A549 (cell line): ENCODE measurements at regions not wholly inside any gene's neighbourhood (a gene's known extent, or its start where the extent isn't known, plus 50 kb on each side); places are given as distances from the start of the nearest gene placed in this dataset.
"Not testable (repeated sequence)": the region's sequence is repeated elsewhere in the genome, so short reads cannot be mapped to it uniquely, and the experiment has no call there.

Source experiments
- ATAC-seq, 2 experiments: fragments of 200-7000 bp in 1 of 2; fragments of >200 bp in 1 of 2; cut with Nextera tagmentation in 1 of 2; cut with Tn5 transposase in 1 of 2; 3 replicates each; pipeline versions ENCODE4 v1.8.0 to v1.9.1; 2018 to 2020; ENCODE audit warnings: mild to moderate bottlenecking in 1 of 2, moderate library complexity in 1 of 2
- CTCF ChIA-PET: fragments of 300-600 bp; sonication (Branson Sonifier 250); formaldehyde crosslinking; extraction: SDS; loops from one replicate; lab custom pipeline; 2021; ENCODE audit warnings: antibody characterized with exemption, inconsistent platforms; lab: Yijun Ruan, JAX
- POLR2A ChIA-PET: fragments of 350-600 bp; formaldehyde crosslinking; extraction: SDS; loops from one replicate; lab custom pipeline; 2021; ENCODE audit warnings: antibody characterized with exemption, inconsistent platforms; lab: Yijun Ruan, JAX
- DNase-seq, 2 experiments: peaks; one replicate each; pipeline versions ENCODE4 v3.0.0 to v3.0.0-alpha.2; 2011 to 2016; ENCODE audit warnings: low read depth in 1 of 2, low spot score in 1 of 2
- FAIRE-seq: peaks from 2 replicates; lab custom pipeline; 2011; peaks lifted over from hg19 to GRCh38; lab: Jason Lieb, UNC
- H3K27ac ChIP-seq, 2 experiments: fragments of >200 bp; sonication (Bioruptor Twin); formaldehyde crosslinking; 3 replicates each; pipeline ENCODE4 v1.5.1; 2016 to 2017
- H3K4me1 ChIP-seq: fragments of >200 bp; sonication (Bioruptor Twin); formaldehyde crosslinking; 3 replicates; pipeline ENCODE4 v1.6.1; 2016
- H3K4me2 ChIP-seq: fragments of >200 bp; sonication (Bioruptor Twin); formaldehyde crosslinking; 3 replicates; pipeline ENCODE4 v1.6.1; 2016
- H3K4me3 ChIP-seq: fragments of >200 bp; sonication (Bioruptor Twin); formaldehyde crosslinking; 3 replicates; pipeline ENCODE4 v1.5.1; 2016
- H3K9me3 ChIP-seq: fragments of >200 bp; sonication (Bioruptor Twin); formaldehyde crosslinking; 3 replicates; pipeline ENCODE4 v1.6.1; 2016
- ATOH8 ChIP-seq: fragments of 250-450 bp; sonication (Bioruptor Pico); IDR thresholded peaks from 2 replicates; pipeline ENCODE4 v1.5.0; 2020; ENCODE audit warnings: low read depth, mild to moderate bottlenecking, moderate library complexity
- BHLHE40 ChIP-seq: IDR thresholded peaks from 2 replicates; pipeline ENCODE4 v1.6.1; 2012; ENCODE audit warnings: low read depth, low read length, inconsistent platforms
- CBX2 ChIP-seq: fragments of 200-600 bp; sonication (generic); IDR thresholded peaks from 2 replicates; pipeline ENCODE4 v1.6.1; 2016; ENCODE audit warnings: low read depth, mild to moderate bottlenecking, borderline replicate concordance
- CEBPB ChIP-seq, 2 experiments: fragments of >200 bp in 1 of 2; sonication (Bioruptor Twin) in 1 of 2; formaldehyde crosslinking in 1 of 2; IDR thresholded peaks; 2 replicates each; pipeline ENCODE4 v1.6.1; 2012 to 2016
- E2F6 ChIP-seq: IDR thresholded peaks from 2 replicates; pipeline ENCODE4 v1.6.1; 2012; ENCODE audit warnings: low read depth, borderline replicate concordance
- FOSB ChIP-seq: fragments of 250-450 bp; sonication (Bioruptor Pico); IDR thresholded peaks from 2 replicates; pipeline ENCODE4 v1.5.0; 2020; ENCODE audit warnings: mild to moderate bottlenecking, moderate library complexity
- FOSL2 ChIP-seq, 2 experiments: fragments of 450-650 bp in 1 of 2; fragments of >200 bp in 1 of 2; sonication (Bioruptor Twin) in 1 of 2; formaldehyde crosslinking; IDR thresholded peaks; 2 replicates each; pipeline versions ENCODE4 v1.5.0 to v1.6.1; 2016 to 2020; ENCODE audit warnings: mild to moderate bottlenecking in 1 of 2, moderate library complexity in 1 of 2
- HOXB13 ChIP-seq: fragments of 250-450 bp; sonication (Bioruptor Pico); IDR thresholded peaks from 2 replicates; pipeline ENCODE4 v1.5.0; 2020; ENCODE audit warnings: low read depth, mild to moderate bottlenecking, moderate library complexity
- KDM5A ChIP-seq: fragments of 200-600 bp; sonication (generic); IDR thresholded peaks from 2 replicates; pipeline ENCODE4 v1.6.1; 2016; ENCODE audit warnings: antibody characterized with exemption, mild to moderate bottlenecking
- MAFK ChIP-seq: fragments of 450-650 bp; IDR thresholded peaks from 2 replicates; pipeline ENCODE4 v1.6.1; 2014; ENCODE audit not compliant: partially characterized antibody
- PHF8 ChIP-seq: fragments of 200-600 bp; sonication (generic); IDR thresholded peaks from 2 replicates; pipeline ENCODE4 v1.6.1; 2016; ENCODE audit warnings: low read depth, mild to moderate bottlenecking, antibody characterized with exemption, moderate library complexity, borderline replicate concordance
- POLR2AphosphoS2 ChIP-seq: conservative IDR thresholded peaks from 2 replicates; pipeline ENCODE4 v1.6.1; 2012; ENCODE audit warnings: low read length, improper control_type of control experiment, inconsistent platforms
- RARB ChIP-seq: fragments of 250-450 bp; sonication (Bioruptor Pico); IDR thresholded peaks from 2 replicates; pipeline ENCODE4 v1.8.0; 2021; ENCODE audit warnings: mild to moderate bottlenecking, moderate library complexity
- REST ChIP-seq: fragments of 200-600 bp; sonication (generic); IDR thresholded peaks from 2 replicates; pipeline ENCODE4 v1.6.1; 2016; ENCODE audit warnings: antibody characterized with exemption, mild to moderate bottlenecking, moderate library complexity
- RFX5 ChIP-seq: fragments of 450-650 bp; IDR thresholded peaks from 2 replicates; pipeline ENCODE4 v1.7.1; 2014; ENCODE audit warnings: antibody characterized with exemption, mild to moderate bottlenecking, moderate library complexity
- USF2 ChIP-seq: fragments of 450-650 bp; IDR thresholded peaks from 2 replicates; pipeline ENCODE4 v1.6.1; 2014; ENCODE audit warnings: antibody characterized with exemption
- ZSCAN20 ChIP-seq: fragments of 250-450 bp; sonication (Bioruptor Pico); IDR thresholded peaks from 2 replicates; pipeline ENCODE4 v1.8.0; 2022; ENCODE audit warnings: mild to moderate bottlenecking, moderate library complexity
- WGBS: methylation state at CpG from one replicate; pipeline ENCODE4 v1.1.6; 2017; ENCODE audit errors: missing lambda C conversion rate; 5-methylcytosine and 5-hydroxymethylcytosine counted together

GRCh38 chr2:582792-583528 lies 94.2 kb downstream of the TMEM18 start:
- POLR2A ChIA-PET = no interaction called here

GRCh38 chr2:582289-582688 lies 94.9 kb downstream of the TMEM18 start:
- H3K27ac ChIP-seq, FAIRE-seq, POLR2A ChIA-PET, H3K9me3 ChIP-seq, DNase-seq, H3K4me2 ChIP-seq, H3K4me3 ChIP-seq, ATAC-seq, H3K4me1 ChIP-seq: not testable (repeated sequence)
- 50% methylated on average over 23 of the region's 23 CpGs for WGBS
- CTCF ChIA-PET = interaction anchor here (0.6 to 0.9 kb wide), 3 partner anchors 8 to 292 kb away, joined by 3 read pairs; no protein-coding TSS in a partner anchor

More at GRCh38 chr2:582792-583528, 94.2 kb downstream of the TMEM18 start:
- TF ChIP-seq BHLHE40 (no peak), POLR2AphosphoS2 (no peak), REST (no peak)
- FAIRE-seq (no peak), DNase-seq (no peak), ATAC-seq (no peak)
- CTCF ChIA-PET = interaction anchor here (0.6 to 0.9 kb wide), 4 partner anchors 9 to 292 kb away, joined by 3 read pairs; no protein-coding TSS in a partner anchor
- no peaks in the 10 kb centered on the region for H3K9me3 ChIP-seq
- H3K4me2 ChIP-seq = no peak overlapping the region
- no peaks in the 10 kb centered on the region for H3K4me1 ChIP-seq
- no peak overlapping the region for H3K27ac ChIP-seq
- H3K4me3 ChIP-seq = no peak overlapping the region
- WGBS = 71% methylated on average over 54 of the region's 54 CpGs

GRCh38 chr2:579961-580360 lies 97.2 kb downstream of the TMEM18 start:
- no peaks in the 10 kb centered on the region for H3K4me1 ChIP-seq
- no peak overlapping the region for H3K27ac ChIP-seq
- DNase-seq = no peak
- 15% methylated on average over 8 of the region's 8 CpGs for WGBS
- no peak overlapping the region for H3K4me2 ChIP-seq
- CTCF ChIA-PET = no interaction called here
- no peak for TF ChIP-seq FOSL2 (IDR thresholded peaks at IDR 0.05)
- no peak for TF ChIP-seq FOSL2 (CRISPR knock-in tag; IDR thresholded peaks at IDR 0.05)
- no peak for TF ChIP-seq BHLHE40
- TF ChIP-seq RARB (CRISPR knock-in tag) = no peak
- no peak for TF ChIP-seq FOSB (CRISPR knock-in tag)
- no peak for TF ChIP-seq KDM5A
- no peak for TF ChIP-seq E2F6
- TF ChIP-seq USF2 = no peak
- TF ChIP-seq CBX2 = no peak
- TF ChIP-seq ATOH8 = no peak
- TF ChIP-seq POLR2AphosphoS2 = no peak
- no peak for TF ChIP-seq RFX5
- no peak for TF ChIP-seq MAFK
- TF ChIP-seq PHF8 = no peak
- no peak for TF ChIP-seq CEBPB (IDR thresholded peaks at IDR 0.05)
- no peak for TF ChIP-seq HOXB13 (CRISPR knock-in tag)
- TF ChIP-seq ZSCAN20 = no peak
- no peaks in the 10 kb centered on the region for H3K9me3 ChIP-seq
- no peak for FAIRE-seq
- ATAC-seq = no peak
- H3K4me3 ChIP-seq = no peak overlapping the region
- POLR2A ChIA-PET = no interaction called here
